GM18858 (cell line): ENCODE measurements at regions not wholly inside any gene's neighbourhood (a gene's known extent, or its start where the extent isn't known, plus 50 kb on each side); places are given as distances from the start of the nearest gene placed in this dataset.

ENCODE experiments used
- ATAC-seq: cut with Tn5 transposase; IDR thresholded peaks from one replicate; pipeline ENCODE4 v1.9.1; 2021; ENCODE audit not compliant: unreplicated experiment

DNA sequence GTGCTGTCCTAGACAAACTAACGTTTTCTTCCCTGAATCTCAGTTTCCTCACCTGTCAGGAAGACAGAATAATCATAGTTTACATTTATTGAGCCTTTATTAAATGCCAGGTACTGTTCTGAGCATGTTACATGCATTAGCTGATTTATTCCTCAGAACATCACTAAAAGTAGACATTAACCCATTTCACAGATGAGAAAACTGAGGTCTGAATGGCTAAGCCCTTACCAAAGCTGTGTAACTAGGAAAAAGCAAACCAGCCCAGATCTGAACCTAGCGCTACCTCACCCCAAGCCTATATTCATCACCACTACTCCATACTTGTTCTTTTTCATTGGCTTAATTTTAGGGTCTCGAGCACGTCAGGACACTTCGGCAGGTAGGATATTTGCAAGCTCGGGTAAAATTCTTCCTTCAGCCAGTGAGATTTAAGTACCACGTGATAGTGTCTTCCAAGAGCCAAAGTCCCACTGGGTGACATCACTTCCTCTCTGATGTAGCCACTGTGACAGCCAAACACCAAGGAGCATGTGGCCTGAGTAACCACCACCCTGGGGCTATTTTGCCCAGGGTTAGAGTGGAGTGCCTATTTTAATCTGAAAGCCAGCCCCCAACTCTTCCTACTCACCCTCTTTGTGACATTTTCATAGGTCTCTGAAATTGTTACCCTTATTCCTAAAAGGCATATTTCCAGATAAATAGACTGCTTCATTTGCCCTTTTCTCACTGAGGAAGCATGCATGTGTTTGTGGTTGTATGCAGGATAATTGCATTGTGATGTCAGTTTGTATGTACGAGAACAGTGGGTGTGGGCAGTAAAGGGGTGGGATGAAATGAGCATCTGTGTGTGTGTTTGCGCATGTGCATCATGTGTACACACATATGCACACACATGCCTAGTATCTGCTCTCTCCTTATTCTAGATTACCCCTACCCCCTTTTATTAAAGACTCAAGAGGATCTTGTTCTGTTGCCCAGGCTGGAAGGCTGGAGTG lies 62.2 kb upstream of the WSCD2 start:
- ATAC-seq: no peak

DNA sequence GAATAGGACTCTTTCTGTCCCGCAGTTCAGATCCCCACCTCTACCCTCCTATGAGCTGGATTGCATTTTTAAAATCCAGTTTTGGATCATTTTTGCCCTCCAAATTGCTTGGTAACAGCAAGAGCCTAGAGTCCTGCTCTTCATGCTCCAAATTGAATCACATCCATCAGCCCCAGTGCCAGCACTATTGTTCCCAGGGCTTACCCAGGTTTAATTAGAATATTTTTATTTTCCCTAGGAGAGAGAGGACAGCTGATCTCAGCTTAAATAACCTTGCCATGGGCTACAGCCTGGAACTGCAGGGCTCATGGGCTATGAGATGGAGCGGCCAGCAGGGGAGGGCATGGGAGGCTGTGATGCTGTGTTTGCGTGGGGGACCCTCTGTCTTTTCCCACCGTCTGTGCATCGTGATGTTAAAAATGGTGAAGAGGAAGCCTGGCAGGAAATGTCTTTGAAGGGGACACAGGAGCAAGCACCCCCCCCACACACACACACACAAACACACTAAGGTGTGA lies 59.4 kb upstream of the WSCD2 start:
- no peak for ATAC-seq

DNA sequence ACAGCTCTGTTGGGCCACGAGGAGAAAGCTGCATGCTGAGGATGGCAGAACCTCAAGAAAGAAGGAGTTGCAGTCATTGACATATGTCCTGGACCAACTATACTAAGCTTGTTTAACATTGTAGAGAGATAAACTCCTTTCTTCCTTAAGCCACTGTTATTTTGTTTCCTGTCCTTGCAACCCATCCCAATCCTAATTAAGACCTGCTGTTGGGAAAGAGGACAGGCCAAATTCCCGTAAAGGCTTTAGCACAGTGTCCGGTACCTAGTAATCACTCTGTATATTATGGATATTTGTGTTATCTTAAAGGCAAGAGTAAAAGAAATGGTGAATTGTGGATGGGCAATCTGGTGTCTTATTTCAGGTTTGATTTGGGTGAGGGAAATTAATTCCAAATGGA lies 53.5 kb upstream of the WSCD2 start:
- ATAC-seq: no peak

DNA sequence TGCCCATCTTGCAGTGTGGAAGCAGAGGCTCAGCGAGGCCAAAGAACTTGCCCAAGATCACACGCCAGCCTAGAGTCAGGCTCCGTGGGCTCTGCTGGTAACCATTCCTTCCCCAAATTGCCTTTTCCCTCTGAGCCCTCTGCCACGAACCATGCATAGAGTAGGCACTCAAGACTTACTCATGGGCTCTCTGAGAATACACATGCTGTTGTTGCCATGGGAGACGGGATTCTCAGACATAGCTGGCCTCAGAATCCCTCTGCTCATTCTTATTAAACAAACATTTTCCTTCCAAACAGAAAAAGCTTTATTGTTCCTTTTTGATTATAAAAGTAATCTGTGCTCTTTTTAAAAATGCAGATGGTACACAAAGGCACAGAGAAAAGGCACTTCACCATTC lies 52.5 kb upstream of the WSCD2 start:
- ATAC-seq: no peak

DNA sequence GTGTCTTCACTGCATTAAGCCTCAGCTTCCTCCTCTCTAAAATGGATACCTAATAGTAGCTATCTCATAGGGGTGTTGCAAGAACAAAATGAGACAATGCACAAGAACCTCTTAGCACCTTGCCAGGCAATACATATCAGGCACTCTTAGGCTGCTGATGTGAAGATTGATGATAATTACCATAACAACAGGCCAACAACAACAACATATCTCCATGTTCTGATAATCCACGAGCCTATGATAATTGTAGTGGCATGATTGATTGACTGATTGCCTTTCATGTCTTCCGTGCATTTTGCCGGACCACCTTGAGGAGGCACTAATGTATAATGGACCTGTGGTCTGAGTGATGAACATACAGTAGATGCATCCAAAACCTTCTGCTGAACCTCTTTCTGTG lies 50.7 kb upstream of the WSCD2 start:
- no peak for ATAC-seq
